AG04449 (cell line): ENCODE measurements at regions not wholly inside any gene's neighbourhood (a gene's known extent, or its start where the extent isn't known, plus 50 kb on each side); places are given as distances from the start of the nearest gene placed in this dataset.
A peak's percentile ranks its signal among the peaks of the same experiment; 100 is the strongest.

Experiments used
- CTCF ChIA-PET: fragments of 350-600 bp; formaldehyde crosslinking; extraction: SDS; loops from one replicate; lab custom pipeline; 2021; ENCODE audit warnings: antibody characterized with exemption; lab: Yijun Ruan, JAX
- POLR2A ChIA-PET: fragments of 400-600, 350-600 bp; formaldehyde crosslinking; extraction: SDS; loops from one replicate; lab custom pipeline; 2020; ENCODE audit warnings: antibody characterized with exemption, inconsistent platforms; lab: Yijun Ruan, JAX
- DNase-seq: peaks from one replicate; pipeline ENCODE4 v3.0.0-alpha.2; 2010; ENCODE audit warnings: low read depth, low spot score
- H3K4me3 ChIP-seq: 2 replicates; pipeline ENCODE4 v1.5.1; 2011; ENCODE audit warnings: low read depth, mild to moderate bottlenecking, control low read depth, low read length
- CTCF ChIP-seq: IDR thresholded peaks from one replicate; pipeline ENCODE4 v1.5.1; 2011; ENCODE audit warnings: mild to moderate bottlenecking, moderate library complexity, low read length, control low read depth, inconsistent platforms; ENCODE audit not compliant: insufficient read depth; ENCODE audit errors: missing control alignments

DNA sequence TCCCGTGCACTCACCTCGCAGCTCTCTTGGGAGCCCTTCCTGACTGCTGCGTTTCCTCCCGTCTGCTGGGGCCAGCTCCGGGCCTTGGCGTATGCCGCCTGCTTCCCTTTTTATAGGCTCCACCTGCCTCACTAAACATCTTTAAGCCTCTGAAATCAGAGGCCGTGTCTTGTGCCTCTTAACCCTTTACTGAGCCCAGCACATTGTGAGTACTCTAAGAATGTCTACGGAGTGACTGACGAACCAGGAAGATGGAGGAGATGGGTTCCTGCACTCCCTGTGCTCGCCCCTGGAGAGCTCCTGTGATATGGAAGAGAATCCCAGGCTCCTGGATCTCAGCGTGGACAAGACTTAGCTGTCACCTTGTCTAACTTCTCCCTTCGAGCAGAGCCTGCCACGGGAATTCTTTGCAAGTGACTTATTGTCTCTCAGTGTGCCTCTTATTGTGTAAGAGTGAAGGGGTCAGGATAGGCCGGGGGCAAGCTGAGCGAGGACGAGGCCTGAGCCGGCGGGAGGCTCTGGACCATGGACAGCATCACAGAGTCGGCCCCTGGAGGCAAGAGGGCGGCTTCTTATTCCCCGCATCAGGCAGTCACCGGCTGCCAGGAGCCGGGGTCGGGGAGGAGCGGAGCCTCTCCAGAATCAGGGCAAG, 70.9 kb upstream of the CCDC167 start:
- no peak for TF ChIP-seq CTCF
- ChIA-PET POLR2A (no interaction called here), CTCF (interaction anchor here (0.5 to 3.0 kb wide), 7 partner anchors 9 to 189 kb away, joined by 3 to 12 read pairs (median 3); no protein-coding TSS in a partner anchor)
- DNase-seq = no peak
- H3K4me3 ChIP-seq = no peak overlapping the region

GRCh38 chr6:37569743-37570481, 70.2 kb upstream of the CCDC167 start:
- CTCF ChIA-PET = interaction anchor here (0.5 to 1.4 kb wide), 6 partner anchors 10 to 122 kb away, joined by 3 to 8 read pairs (median 3); no protein-coding TSS in a partner anchor
- POLR2A ChIA-PET = no interaction called here
- no peak for DNase-seq
- H3K4me3 ChIP-seq = no peak overlapping the region
- no peak for TF ChIP-seq CTCF

GRCh38 chr6:37569317-37569716, 69.6 kb upstream of the CCDC167 start:
- no peak overlapping the region for H3K4me3 ChIP-seq
- DNase-seq = no peak
- ChIA-PET POLR2A (no interaction called here), CTCF (interaction anchor here (0.7 to 5.9 kb wide), 5 partner anchors 10 to 123 kb away, joined by 3 to 36 read pairs (median 3); no protein-coding TSS in a partner anchor)
- no peak for TF ChIP-seq CTCF

GRCh38 chr6:37566950-37567349, 67.3 kb upstream of the CCDC167 start:
- ChIA-PET POLR2A (no interaction called here), CTCF (interaction anchor here (0.9 to 10.9 kb wide), 25 partner anchors 10 to 292 kb away, joined by 3 to 103 read pairs (median 7); no protein-coding TSS in a partner anchor)
- no peak for DNase-seq
- H3K4me3 ChIP-seq = no peak overlapping the region
- TF ChIP-seq CTCF = no peak

GRCh38 chr6:37566111-37566949, 66.6 kb upstream of the CCDC167 start:
- POLR2A ChIA-PET = no interaction called here

More at GRCh38 chr6:37566111-37566949, 66.6 kb upstream of the CCDC167 start:
- peak overlapping the region; percentile 54 for H3K4me3 ChIP-seq
- DNase-seq = no peak
- TF ChIP-seq CTCF = peak; percentile 98
- CTCF ChIA-PET = interaction anchor here (0.5 to 10.9 kb wide), 47 partner anchors 10 to 1004 kb away, joined by 3 to 103 read pairs (median 4); partner anchors contain the start of gene RNF8
